Chondrocyte (in vitro differentiated cells): ENCODE measurements at regions not wholly inside any gene's neighbourhood (a gene's known extent, or its start where the extent isn't known, plus 50 kb on each side); places are given as distances from the start of the nearest gene placed in this dataset.

ENCODE experiments used
- DNase-seq: peaks from one replicate; pipeline ENCODE4 v3.0.0; 2021; ENCODE audit warnings: mixed read lengths, low spot score
- H3K27ac Mint-ChIP-seq: one replicate; pipeline ENCODE4 v1.8.0; 2021; ENCODE audit warnings: mild to moderate bottlenecking, moderate library complexity, mixed read lengths; ENCODE audit not compliant: unreplicated experiment
- H3K27me3 Mint-ChIP-seq: 2 replicates; pipeline ENCODE4 v1.8.0; 2021; ENCODE audit warnings: low read depth, mixed read lengths
- H3K36me3 Mint-ChIP-seq: 2 replicates; pipeline ENCODE4 v1.8.0; 2021; ENCODE audit warnings: low read depth, mixed read lengths
- H3K4me1 Mint-ChIP-seq: 2 replicates; pipeline ENCODE4 v1.8.0; 2021; ENCODE audit warnings: low read depth, mild to moderate bottlenecking, mixed read lengths
- H3K4me3 Mint-ChIP-seq: one replicate; pipeline ENCODE4 v1.8.0; 2021; ENCODE audit warnings: mild to moderate bottlenecking, moderate library complexity, mixed read lengths; ENCODE audit not compliant: unreplicated experiment
- H3K9me3 Mint-ChIP-seq: 2 replicates; pipeline ENCODE4 v1.8.0; 2021; ENCODE audit warnings: low read depth, mixed read lengths
- TF ChIP-seq, protein P1 (sequence below): fragments of 200-600 bp; sonication (generic); IDR thresholded peaks from 2 replicates; pipeline ENCODE4 v1.5.0; 2021; ENCODE audit warnings: antibody characterized with exemption, mild to moderate bottlenecking, moderate library complexity

DNA sequence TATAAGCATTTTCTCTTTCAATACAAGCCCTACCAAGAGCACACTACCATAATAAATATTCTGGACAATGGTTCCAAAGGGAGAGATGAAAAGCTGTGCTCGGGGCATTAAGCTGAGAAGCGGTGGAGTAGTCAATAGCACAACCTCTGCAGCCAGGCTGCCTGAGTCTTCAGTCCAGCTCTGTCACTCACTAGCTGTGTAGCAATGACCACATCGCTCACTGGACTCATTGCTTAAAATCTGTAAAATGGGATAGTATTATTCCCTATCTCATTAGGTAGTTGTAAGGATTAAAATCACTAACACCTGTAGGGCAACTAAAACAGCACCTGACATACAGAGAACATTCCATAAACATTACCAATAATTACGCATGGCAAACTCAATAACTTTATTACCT, 199.9 kb upstream of the KLF14 start:
- no peaks in the 10 kb centered on the region for H3K9me3 Mint-ChIP-seq
- no peak overlapping the region for H3K27ac Mint-ChIP-seq
- H3K27me3 Mint-ChIP-seq: no peaks in the 10 kb centered on the region
- H3K4me3 Mint-ChIP-seq: no peak overlapping the region
- no peak for DNase-seq
- TF ChIP-seq, protein P1, sequence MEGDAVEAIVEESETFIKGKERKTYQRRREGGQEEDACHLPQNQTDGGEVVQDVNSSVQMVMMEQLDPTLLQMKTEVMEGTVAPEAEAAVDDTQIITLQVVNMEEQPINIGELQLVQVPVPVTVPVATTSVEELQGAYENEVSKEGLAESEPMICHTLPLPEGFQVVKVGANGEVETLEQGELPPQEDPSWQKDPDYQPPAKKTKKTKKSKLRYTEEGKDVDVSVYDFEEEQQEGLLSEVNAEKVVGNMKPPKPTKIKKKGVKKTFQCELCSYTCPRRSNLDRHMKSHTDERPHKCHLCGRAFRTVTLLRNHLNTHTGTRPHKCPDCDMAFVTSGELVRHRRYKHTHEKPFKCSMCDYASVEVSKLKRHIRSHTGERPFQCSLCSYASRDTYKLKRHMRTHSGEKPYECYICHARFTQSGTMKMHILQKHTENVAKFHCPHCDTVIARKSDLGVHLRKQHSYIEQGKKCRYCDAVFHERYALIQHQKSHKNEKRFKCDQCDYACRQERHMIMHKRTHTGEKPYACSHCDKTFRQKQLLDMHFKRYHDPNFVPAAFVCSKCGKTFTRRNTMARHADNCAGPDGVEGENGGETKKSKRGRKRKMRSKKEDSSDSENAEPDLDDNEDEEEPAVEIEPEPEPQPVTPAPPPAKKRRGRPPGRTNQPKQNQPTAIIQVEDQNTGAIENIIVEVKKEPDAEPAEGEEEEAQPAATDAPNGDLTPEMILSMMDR: no peak
- peaks cover 2% of the 10 kb centered on the region for H3K36me3 Mint-ChIP-seq
- H3K4me1 Mint-ChIP-seq: no peaks in the 10 kb centered on the region

DNA sequence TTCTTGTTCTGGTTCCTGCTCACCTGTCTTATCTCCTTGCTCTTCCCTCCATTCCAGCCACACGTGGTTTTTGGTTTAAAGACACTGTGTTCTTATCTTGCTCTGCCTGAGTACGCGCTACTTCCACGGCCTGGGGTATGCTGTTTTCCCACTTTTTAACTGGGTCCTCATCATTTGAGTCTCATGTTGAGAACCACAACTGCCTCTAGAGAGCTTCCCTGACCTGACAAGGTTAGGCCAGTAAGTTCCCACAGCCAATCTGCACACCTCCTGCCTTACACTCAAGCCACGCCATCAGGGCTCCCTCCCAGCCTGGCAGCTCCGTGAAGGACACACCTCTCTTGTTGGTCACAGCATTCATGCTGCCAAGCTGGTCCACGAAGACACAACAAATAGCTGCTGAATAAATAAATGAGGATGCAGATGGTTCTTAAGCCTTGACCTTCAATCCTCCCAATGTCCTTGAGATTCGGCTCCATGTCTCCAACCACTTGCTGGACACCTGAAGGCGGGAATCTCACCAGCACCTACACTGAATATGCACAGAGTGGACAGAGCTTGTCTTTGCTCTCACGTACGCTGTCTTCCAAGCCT, 201.7 kb upstream of the KLF14 start:
- TF ChIP-seq, protein P1: no peak
- Mint-ChIP-seq H3K4me1 (peaks cover 14% of the 10 kb centered on the region), H3K27ac (no peak overlapping the region), H3K9me3 (no peaks in the 10 kb centered on the region), H3K4me3 (no peak overlapping the region), H3K36me3 (peaks cover 2% of the 10 kb centered on the region), H3K27me3 (no peaks in the 10 kb centered on the region)
- no peak for DNase-seq

DNA sequence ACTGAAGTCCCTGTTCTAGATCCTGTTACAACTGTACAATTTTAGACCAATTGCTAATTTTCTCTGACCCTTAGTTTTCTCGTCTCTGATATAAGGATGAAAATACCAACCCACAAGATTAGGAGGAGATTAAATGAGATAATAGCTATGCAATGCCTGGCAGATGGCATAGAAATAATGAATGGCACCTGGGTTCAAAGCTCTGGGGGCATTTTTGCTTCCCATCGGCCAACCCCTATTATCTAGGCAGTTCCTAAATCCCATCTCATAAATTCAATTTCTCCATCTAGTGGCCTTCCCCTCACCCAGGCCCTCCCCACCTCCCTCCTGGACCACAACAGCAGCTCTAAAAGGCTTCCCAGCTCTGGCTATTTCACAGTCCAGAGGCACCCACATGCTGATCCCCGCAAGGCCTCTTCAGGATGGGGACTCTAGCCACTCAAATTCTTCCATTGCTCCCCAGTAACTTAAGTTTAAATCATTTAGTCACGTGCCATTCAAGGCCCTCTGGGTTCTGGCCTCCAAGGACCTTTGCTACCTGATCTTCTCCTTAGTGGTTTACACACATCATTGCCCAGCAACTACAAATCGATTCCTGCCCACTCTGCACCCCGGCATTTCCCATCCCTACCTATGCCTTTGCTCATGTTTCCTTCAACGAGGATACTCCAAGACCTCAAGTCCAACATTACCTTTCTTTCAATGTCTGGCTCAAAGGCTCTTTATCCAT, 202.4 kb upstream of the KLF14 start:
- Mint-ChIP-seq H3K27ac (no peak overlapping the region), H3K36me3 (peaks cover 2% of the 10 kb centered on the region), H3K4me3 (no peak overlapping the region), H3K27me3 (no peaks in the 10 kb centered on the region), H3K4me1 (peaks cover 17% of the 10 kb centered on the region), H3K9me3 (no peaks in the 10 kb centered on the region)
- TF ChIP-seq, protein P1: no peak
- DNase-seq: no peak

DNA sequence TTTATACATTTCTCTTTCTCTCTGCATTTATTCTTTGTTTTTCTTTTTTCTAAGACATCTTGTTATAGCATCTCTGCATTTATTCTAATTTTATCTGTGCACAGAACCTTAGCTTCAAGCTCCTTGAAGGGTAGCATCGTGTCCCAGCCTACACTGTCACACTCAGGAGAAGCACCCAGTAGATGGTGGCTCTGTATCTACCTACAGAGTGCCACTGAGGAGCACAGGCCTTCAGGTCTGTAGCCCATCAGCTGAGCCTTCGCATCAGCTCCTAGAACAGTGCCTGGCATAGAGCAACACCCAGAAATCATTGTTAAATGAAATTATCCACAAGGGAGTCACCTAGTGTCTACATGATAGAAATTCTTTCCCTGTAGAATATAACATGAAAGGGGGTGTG, 203.0 kb upstream of the KLF14 start:
- Mint-ChIP-seq H3K4me3 (no peak overlapping the region), H3K27ac (no peak overlapping the region)

DNA sequence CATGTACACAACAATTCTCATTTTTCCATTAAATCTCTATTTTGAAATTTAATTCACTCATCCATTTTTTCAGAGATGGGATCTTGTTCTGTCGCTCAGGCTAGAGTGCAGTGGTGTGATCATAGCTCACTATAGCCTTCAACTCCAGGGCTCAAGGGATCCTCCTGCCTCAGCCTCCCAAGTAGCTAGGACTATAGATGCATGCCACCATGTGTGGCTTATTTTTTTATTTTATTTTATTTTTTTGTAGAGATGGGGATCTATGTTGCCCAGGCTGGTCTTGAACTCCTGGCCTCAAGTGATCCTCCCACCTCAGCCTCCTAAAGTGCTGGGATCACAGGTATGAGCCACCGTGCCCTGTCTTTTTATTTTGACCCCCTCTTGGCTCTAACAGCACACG, 203.8 kb upstream of the KLF14 start:
- TF ChIP-seq, protein P1: no peak
- no peak for DNase-seq
- peaks cover 4% of the 10 kb centered on the region for H3K36me3 Mint-ChIP-seq
- H3K27ac Mint-ChIP-seq: no peak overlapping the region
- no peak overlapping the region for H3K4me3 Mint-ChIP-seq
- H3K27me3 Mint-ChIP-seq: no peaks in the 10 kb centered on the region
- H3K9me3 Mint-ChIP-seq: no peaks in the 10 kb centered on the region
- peaks cover 32% of the 10 kb centered on the region for H3K4me1 Mint-ChIP-seq

More for the DNA sequence above, 203.0 kb upstream of the KLF14 start:
- TF ChIP-seq, protein P1: no peak
- Mint-ChIP-seq H3K9me3 (no peaks in the 10 kb centered on the region), H3K4me1 (peaks cover 24% of the 10 kb centered on the region), H3K36me3 (peaks cover 2% of the 10 kb centered on the region), H3K27me3 (no peaks in the 10 kb centered on the region)
- DNase-seq: no peak
